GM13976 (cell line): ENCODE measurements at regions not wholly inside any gene's neighbourhood (a gene's known extent, or its start where the extent isn't known, plus 50 kb on each side); places are given as distances from the start of the nearest gene placed in this dataset.
"Not testable (repeated sequence)": the region's sequence is repeated elsewhere in the genome, so short reads cannot be mapped to it uniquely, and the experiment has no call there.

Source experiments
- DNase-seq: peaks from one replicate; pipeline ENCODE4 v3.0.0; 2012; ENCODE audit warnings: low spot score
- in situ Hi-C: fragments of 300-500 bp; cut with MboI; formaldehyde crosslinking; loops from one replicate; pipeline ENCODE4 v1.12.0; 2022; ENCODE audit warnings: low sequenced_read_pairs, mixed read lengths, inconsistent platforms; ENCODE audit not compliant: unreplicated experiment
- TF ChIP-seq, protein P1 (sequence below): IDR thresholded peaks from 2 replicates; pipeline ENCODE4 v1.5.1; 2012; ENCODE audit warnings: borderline replicate concordance, mild to moderate bottlenecking; ENCODE audit not compliant: insufficient read depth; ENCODE audit errors: extremely low read depth, missing control alignments, control extremely low read depth

DNA sequence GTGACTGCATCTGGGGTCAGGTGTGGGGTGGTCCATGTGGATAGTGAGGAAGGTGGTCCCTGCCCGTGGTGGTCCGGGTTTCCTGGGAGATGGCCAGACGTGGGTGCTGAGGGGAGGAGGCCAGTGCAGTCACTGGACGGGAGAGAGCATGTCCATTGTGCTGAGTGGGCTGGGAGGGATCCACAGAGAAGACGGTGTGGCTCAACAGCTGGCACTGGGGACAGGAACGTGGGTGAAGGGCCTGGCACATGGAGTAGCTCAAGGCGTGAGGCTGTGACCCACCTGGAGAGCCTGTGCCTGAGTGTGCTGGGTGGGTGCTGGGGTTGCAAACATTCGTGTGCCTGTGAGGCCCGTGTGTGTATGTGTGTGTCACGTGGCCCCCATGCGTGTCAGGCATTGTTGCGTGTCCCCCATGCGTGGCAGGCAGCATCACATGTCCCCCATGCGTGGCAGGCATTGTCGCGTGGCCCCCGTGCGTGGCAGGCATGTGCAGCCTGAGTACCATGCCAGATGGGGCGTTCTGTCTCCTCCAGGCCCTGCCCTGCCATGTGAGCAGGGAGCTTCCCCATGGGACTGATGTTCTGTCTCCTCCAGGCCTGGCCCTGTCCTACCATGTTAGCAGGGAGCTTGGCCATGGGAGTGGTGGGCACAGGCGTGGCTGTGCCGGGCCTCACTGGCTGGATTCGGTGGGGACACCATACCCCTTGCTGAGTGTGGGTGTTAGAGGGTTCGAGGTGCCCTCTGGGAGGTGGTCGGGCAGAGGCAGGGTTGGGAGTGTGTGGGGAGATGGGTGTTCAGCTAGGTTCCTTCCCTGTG is 89.8 kb downstream of the TMEM121 start:
- in situ Hi-C loops, DNase-seq: not testable (repeated sequence)

DNA sequence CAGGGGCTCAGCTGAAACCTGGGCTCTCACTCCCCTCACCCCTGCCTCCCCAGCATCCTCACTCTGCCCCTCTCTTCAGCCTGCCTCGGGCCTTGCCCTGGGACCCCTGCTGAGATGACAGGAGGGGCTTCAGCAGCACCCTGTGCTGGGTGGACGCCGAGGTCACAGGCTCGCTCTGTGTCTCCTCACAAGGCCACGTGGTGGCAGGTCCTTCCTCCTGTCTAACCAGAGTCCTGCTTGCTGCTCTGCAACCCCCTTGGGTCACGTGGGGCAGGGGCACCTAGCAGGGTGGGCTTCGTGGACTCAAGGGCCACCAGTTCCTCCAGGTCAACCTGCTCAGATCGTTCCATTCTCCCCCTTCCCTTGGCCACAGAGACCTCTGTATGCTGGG is 90.4 kb downstream of the TMEM121 start:
- no peak for DNase-seq
- TF ChIP-seq, protein P1, sequence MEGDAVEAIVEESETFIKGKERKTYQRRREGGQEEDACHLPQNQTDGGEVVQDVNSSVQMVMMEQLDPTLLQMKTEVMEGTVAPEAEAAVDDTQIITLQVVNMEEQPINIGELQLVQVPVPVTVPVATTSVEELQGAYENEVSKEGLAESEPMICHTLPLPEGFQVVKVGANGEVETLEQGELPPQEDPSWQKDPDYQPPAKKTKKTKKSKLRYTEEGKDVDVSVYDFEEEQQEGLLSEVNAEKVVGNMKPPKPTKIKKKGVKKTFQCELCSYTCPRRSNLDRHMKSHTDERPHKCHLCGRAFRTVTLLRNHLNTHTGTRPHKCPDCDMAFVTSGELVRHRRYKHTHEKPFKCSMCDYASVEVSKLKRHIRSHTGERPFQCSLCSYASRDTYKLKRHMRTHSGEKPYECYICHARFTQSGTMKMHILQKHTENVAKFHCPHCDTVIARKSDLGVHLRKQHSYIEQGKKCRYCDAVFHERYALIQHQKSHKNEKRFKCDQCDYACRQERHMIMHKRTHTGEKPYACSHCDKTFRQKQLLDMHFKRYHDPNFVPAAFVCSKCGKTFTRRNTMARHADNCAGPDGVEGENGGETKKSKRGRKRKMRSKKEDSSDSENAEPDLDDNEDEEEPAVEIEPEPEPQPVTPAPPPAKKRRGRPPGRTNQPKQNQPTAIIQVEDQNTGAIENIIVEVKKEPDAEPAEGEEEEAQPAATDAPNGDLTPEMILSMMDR, result no peak
- in situ Hi-C loops, result no loop called here

DNA sequence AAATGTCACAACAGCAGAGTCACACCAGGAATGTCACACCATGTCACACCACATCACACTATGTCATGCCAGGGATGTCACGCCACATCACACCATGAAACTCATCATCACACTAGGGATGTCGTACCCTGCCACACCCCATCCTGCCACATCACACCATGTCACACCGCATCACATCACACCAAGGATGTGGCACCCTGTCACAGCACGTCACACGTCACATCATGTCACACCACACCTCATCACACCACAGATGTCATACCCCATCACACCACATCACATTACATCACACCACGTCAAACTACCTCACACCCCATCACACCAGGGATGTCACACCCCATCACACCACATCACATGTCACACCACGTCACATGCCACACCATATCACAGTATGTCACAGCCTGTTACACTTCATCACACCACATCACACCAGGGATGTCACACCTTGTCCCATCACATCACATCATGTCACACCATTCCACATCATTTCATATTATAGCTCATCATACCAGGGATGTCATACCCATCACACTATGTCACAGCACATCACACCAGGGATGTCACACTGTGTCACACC is 90.9 kb downstream of the TMEM121 start:
- no peak for DNase-seq
- TF ChIP-seq, protein P1, result no peak
- in situ Hi-C loops, result no loop called here

DNA sequence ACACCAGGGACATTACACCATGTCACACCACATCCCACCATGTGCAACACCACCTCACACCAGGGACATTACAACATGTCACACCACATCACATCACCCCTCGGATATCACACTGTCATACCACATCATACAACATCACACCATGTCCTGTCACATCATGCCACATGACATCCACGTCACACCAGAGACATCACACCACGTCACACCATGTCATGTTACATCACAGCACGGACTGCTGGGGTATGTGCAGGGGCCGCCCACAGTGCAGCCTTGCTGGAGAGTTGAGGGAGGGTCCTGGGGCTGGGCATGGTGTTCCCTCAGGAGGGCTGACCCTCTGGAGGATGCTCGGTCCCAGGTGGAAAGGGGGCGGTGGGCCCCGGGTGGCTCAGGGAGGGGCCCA is 91.4 kb downstream of the TMEM121 start:
- in situ Hi-C loops, DNase-seq: not testable (repeated sequence)

DNA sequence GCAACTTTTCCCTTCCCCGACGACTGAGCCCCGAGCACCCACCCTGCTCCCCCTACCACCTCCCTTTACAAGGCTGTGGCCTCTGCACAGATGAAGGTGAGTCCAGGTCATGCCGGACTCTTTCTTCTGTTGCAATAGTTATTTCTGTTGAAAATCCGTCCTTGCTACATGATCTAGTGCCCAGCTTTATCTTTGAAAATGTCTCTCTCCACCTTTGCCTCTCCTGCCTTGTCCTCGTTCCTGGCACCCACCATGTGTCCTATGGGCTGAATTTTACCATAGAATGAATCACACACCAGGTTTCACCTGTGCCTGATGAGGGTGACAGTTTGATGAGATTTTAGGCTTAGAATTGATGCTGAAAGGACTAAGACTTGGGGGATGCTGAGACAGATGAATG is 92.9 kb downstream of the TMEM121 start:
- in situ Hi-C loops, DNase-seq: not testable (repeated sequence)

DNA sequence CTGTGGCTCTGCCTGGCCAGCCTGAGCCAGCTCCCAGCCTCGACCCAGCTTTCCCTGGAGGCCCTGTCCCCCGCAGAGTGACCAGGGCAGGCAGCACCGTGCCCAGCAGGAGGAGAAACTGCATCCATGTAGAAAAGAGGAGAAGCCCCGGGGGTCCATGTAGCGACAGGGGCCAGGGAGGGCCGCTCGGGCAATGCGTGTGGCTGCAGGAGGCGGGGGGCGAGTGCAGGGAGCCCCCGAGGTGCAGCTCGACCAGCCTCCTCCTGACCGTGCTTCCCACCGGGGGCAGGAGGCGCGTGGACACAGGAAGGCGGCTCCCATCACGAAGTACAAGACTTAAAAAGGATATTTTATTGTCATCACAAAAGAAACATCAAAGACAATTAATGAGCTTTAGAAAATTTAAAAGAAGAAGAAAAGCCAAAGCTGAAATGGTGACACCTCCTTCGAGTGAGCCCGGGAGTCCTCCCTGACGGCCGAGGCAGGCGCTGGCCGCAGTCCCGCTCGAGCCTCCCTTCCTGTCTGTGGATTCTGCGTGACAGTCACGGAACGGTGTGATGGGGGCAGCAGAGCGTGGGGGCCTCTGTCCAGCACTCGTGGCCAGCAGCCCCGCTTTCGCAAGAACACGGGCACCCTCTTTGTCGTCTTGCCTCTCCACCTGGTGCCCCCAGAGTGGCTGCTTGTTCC is 93.9 kb downstream of the TMEM121 start:
- in situ Hi-C loops, DNase-seq: not testable (repeated sequence)

DNA sequence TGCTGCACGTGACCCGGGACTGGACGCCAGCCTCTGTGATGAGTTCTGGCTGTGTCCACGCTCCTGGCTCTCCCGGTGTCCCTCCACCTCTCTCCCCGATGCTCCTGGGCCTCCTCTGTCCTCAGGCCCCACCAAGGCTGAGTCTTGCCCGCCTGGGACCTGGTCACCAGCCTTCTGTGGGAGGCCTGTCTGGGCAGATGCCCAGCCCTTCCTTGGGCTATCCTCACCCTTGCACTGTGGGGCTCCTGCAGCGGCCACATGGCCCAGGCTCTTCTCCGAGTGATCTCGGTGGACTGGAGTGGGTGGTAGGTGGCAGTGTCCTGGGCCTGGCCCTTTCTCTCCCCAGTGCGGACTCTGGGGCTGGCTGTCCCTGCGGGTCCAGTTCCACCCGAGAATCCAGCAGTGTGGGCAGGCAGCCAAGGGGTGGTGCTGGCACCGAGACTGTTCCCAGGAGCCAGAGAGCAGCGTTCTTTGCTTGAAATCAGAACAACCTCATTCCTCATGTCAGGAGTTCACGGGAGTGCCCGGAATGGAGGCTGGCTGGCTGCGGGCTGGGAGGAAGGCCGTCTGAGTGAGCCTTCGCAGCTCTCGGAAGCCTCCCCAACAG is 94.6 kb downstream of the TMEM121 start:
- in situ Hi-C loops, DNase-seq: not testable (repeated sequence)

DNA sequence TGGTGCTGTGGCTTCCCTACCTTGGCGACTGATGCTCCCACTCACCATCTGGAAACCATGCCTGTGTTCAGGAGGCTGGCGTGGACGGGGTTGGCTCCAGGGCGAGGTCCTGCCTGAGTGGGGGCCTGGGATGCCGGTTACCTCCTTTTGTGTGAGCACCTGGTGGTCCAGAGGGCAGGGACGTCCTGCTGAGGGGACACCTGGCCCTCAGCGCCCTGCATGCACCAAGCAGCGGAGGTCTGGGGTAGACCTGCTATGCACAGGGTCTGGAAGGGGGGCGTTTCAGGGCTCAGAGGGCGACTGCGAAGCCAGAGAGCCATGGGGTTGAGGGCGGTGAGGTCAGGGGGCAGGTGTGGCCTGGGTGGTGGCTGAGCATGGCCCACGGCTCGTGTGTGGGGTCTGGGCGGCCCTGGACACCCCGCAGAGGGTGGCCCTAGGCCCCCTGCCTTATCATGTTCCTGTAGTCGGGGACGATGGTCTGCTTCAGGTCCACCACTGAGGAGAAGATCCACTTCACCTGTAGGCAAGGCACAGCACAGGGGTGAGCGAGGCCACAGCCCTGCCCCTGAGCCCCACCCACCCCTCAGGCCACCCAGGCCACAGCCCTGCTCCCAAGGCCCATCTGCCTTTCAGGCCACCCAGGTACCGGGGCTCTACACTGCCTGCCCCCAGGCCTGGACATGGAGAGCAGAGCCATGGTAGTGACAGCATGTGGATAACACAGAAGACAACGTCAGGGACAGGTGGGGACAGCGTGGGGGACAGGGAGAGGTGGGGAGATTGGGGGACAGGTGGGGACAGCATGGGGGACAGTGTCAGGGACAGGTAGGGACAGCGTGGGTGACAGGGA is 95.3 kb downstream of the TMEM121 start:
- in situ Hi-C loops, DNase-seq: not testable (repeated sequence)

DNA sequence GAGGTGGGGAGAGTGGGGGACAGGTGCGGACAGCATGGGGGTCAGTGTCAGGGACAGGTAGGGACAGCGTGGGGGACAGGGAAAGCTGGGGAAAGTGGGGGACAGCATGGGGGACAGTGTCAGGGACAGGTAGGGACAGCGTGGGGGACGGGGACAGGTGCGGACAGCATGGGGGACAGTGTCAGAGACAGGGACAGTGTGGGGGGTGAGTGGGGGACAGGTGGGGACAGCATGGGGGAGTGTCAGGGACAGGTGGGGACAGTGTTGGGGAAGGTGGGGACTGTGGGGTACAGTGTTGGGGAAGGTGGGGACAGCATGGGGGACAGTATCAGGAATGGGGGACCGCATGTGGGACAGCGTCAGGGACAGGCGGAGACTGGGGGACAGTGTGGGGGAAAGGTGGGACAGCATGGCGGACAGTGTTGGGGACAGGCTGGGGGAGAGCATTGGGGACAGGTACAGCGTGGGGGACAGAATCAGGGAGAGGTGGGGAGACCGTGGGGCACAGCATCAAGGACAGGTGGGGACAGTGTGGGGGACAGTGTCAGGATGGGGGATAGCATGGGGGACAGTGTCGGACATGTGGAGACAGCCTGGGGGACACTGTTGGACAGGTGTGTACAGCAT is 96.1 kb downstream of the TMEM121 start:
- no peak for DNase-seq
- TF ChIP-seq, protein P1, result no peak
- in situ Hi-C loops, result no loop called here

DNA sequence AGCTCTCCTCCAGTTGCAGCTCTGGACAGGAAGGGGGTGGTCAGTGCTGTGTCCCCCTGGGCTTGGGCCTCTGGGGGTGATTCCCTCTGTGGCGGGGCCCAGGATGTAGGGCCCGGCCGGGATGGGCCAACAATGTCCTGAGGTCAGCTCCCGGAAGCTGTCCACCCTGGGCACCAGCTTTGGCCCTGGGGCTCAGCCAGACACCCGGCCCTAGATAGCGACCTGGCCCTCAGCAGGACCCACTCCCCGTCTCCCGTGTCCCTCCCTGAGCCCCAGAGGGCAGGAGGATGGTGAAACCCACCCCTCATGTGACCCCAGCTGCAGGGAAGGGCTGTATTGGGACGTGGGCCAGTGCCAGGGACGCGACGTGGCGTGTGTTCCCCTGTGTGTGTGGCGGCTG is 96.8 kb downstream of the TMEM121 start:
- in situ Hi-C loops, DNase-seq: not testable (repeated sequence)

DNA sequence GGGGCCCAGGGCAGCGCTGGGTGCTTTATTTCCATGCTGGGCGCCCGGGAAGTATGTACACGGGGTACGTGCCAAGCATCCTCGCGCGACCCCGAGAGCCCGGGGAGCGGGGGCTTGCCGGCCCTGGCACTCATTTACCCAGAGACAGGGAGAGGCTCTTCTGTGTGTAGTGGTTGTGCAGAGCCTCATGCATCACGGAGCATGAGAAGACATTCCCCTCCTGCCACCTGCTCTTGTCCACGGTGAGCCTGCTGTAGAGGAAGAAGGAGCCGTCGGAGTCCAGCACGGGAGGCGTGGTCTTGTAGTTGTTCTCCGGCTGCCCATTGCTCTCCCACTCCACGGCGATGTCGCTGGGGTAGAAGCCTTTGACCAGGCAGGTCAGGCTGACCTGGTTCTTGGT is 98.0 kb downstream of the TMEM121 start:
- in situ Hi-C loops, DNase-seq: not testable (repeated sequence)

DNA sequence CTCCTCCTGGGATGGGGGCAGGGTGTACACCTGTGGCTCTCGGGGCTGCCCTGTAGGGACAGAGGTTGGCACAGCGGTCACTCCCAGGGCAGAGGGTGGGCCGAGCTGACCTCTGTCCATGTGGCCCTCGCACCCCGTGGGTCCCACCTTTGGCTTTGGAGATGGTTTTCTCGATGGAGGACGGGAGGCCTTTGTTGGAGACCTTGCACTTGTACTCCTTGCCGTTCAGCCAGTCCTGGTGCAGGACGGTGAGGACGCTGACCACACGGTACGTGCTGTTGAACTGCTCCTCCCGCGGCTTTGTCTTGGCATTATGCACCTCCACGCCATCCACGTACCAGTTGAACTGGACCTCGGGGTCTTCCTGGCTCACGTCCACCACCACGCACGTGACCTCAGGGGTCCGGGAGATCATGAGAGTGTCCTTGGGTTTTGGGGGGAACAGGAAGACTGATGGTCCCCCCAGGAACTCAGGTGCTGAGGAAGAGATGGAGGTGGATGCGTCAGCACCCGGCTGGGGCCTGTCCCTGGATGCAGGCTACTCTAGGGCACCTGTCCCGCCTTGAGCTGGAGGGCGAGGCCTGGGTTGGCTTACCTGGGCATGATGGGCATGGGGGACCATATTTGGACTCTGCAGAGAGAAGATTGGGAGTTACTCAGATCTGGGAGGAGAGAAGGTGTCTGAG is 98.5 kb downstream of the TMEM121 start:
- in situ Hi-C loops, DNase-seq: not testable (repeated sequence)

DNA sequence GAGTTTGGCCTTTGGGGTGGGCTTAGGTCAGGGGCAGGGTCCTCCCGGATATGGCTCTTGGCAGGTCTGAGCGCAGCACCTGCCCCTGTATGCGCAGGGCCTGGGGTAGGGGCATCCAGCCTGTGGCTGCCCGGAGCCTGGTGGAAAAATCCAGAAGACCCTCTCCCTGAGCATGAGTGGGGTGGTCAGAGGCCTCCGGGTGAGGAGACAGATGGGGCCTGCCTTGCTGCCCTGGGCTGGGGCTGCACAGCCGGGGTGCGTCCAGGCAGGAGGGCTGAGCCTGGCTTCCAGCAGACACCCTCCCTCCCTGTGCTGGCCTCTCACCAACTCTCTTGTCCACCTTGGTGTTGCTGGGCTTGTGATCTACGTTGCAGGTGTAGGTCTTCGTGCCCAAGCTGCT is 99.1 kb downstream of the TMEM121 start:
- DNase-seq, in situ Hi-C loops: not testable (repeated sequence)
